Trophoblast cell (in vitro differentiated cells and primary cell): ENCODE measurements at regions not wholly inside any gene's neighbourhood (a gene's known extent, or its start where the extent isn't known, plus 50 kb on each side); places are given as distances from the start of the nearest gene placed in this dataset.

Source experiments
- DNase-seq, 2 donors: peaks; one replicate each; pipeline ENCODE4 v3.0.0-alpha.2; 2016
- H2AFZ ChIP-seq: 2 replicates; pipeline ENCODE4 v1.6.1; 2013; ENCODE audit warnings: low read length, moderate library complexity, mild to moderate bottlenecking; ENCODE audit not compliant: insufficient read depth, poor library complexity
- H2AK5ac ChIP-seq: 2 replicates; pipeline ENCODE4 v1.6.1; 2013; ENCODE audit warnings: mild to moderate bottlenecking, low read length
- H2BK120ac ChIP-seq: 2 replicates; pipeline ENCODE4 v1.6.1; 2013; ENCODE audit warnings: low read length, mild to moderate bottlenecking, moderate library complexity; ENCODE audit not compliant: insufficient read depth, poor library complexity
- H2BK12ac ChIP-seq: 2 replicates; pipeline ENCODE4 v1.6.1; 2013; ENCODE audit warnings: mild to moderate bottlenecking, low read length, moderate library complexity
- H2BK5ac ChIP-seq: 2 replicates; pipeline ENCODE4 v1.6.1; 2013; ENCODE audit warnings: low read length, low read depth, moderate library complexity, mild to moderate bottlenecking; ENCODE audit not compliant: poor library complexity
- H3K14ac ChIP-seq: 2 replicates; pipeline ENCODE4 v1.6.1; 2013; ENCODE audit warnings: mild to moderate bottlenecking, low read length
- H3K18ac ChIP-seq: 2 replicates; pipeline ENCODE4 v1.6.1; 2013; ENCODE audit warnings: mild to moderate bottlenecking, low read length
- H3K23ac ChIP-seq: 2 replicates; pipeline ENCODE4 v1.6.1; 2013; ENCODE audit warnings: low read length
- H3K27ac ChIP-seq: 2 replicates; pipeline ENCODE4 v1.5.1; 2013; ENCODE audit warnings: low read depth, mild to moderate bottlenecking, inconsistent platforms, low read length, moderate library complexity
- H3K27me3 ChIP-seq: 2 replicates; pipeline ENCODE4 v1.6.1; 2013; ENCODE audit warnings: inconsistent platforms, mild to moderate bottlenecking, low read length, moderate library complexity; ENCODE audit not compliant: insufficient read depth
- H3K36me3 ChIP-seq, 2 experiments: 1 replicate in 1 of 2; 2 replicates in 1 of 2; pipeline ENCODE4 v1.6.1; 2013; ENCODE audit warnings: low read length in 2 of 2, mild to moderate bottlenecking in 2 of 2, moderate library complexity in 1 of 2; ENCODE audit not compliant: insufficient read depth in 2 of 2, control insufficient read depth in 1 of 2
- H3K4ac ChIP-seq: 2 replicates; pipeline ENCODE4 v1.6.1; 2013; ENCODE audit warnings: low read depth, mild to moderate bottlenecking, low read length, moderate library complexity
- H3K4me1 ChIP-seq, 2 experiments: 1 replicate in 1 of 2; 2 replicates in 1 of 2; pipeline ENCODE4 v1.6.1; 2013; ENCODE audit warnings: low read length in 2 of 2, mild to moderate bottlenecking in 2 of 2, moderate library complexity in 1 of 2; ENCODE audit not compliant: insufficient read depth in 2 of 2, control insufficient read depth in 1 of 2
- H3K4me2 ChIP-seq: 2 replicates; pipeline ENCODE4 v1.6.1; 2013; ENCODE audit warnings: inconsistent platforms, mild to moderate bottlenecking, low read length, moderate library complexity
- H3K4me3 ChIP-seq: 2 replicates; pipeline ENCODE4 v1.5.1; 2013; ENCODE audit warnings: mild to moderate bottlenecking, low read depth, low read length, inconsistent platforms
- H3K79me1 ChIP-seq: one replicate; pipeline ENCODE4 v1.6.1; 2013; ENCODE audit warnings: low read length
- H3K79me2 ChIP-seq: 2 replicates; pipeline ENCODE4 v1.6.1; 2013; ENCODE audit warnings: low read length, mild to moderate bottlenecking; ENCODE audit not compliant: control insufficient read depth, insufficient read depth, poor library complexity
- H3K9ac ChIP-seq: 2 replicates; pipeline ENCODE4 v1.6.1; 2013; ENCODE audit warnings: mild to moderate bottlenecking, low read length
- H3K9me3 ChIP-seq: 2 replicates; pipeline ENCODE4 v1.6.1; 2013; ENCODE audit warnings: low read depth, mild to moderate bottlenecking, control low read depth, inconsistent platforms, low read length; ENCODE audit not compliant: insufficient read depth
- H4K12ac ChIP-seq: 2 replicates; pipeline ENCODE4 v1.6.1; 2013; ENCODE audit warnings: low read depth, mild to moderate bottlenecking, low read length, moderate library complexity
- H4K8ac ChIP-seq: 2 replicates; pipeline ENCODE4 v1.6.1; 2013; ENCODE audit warnings: low read depth, mild to moderate bottlenecking, low read length, moderate library complexity
- H4K91ac ChIP-seq: one replicate; pipeline ENCODE4 v1.6.1; 2013; ENCODE audit warnings: low read depth, mild to moderate bottlenecking, low read length, moderate library complexity
- WGBS: extraction: QIAGEN DNeasy Blood & Tissue Kit; methylation state at CpG from one replicate; pipeline ENCODE4 v1.1.7; 2013; ENCODE audit warnings: missing lambda C conversion rate; ENCODE audit not compliant: insufficient read length, insufficient coverage; ENCODE audit errors: extremely low coverage; 5-methylcytosine and 5-hydroxymethylcytosine counted together

- no peaks in the 10 kb centered on the region for H3K36me3 ChIP-seq
- H3K14ac ChIP-seq, result no peak overlapping the region
- H3K27me3 ChIP-seq, result no peaks in the 10 kb centered on the region
- H3K4me1 ChIP-seq, result peaks cover 19 to 20% of the 10 kb centered on the region in 2 experiments
- H3K9ac ChIP-seq, result no peak overlapping the region
- H4K12ac ChIP-seq, result no peak overlapping the region
- no peak overlapping the region for H2BK5ac ChIP-seq
- H3K79me2 ChIP-seq, result no peaks in the 10 kb centered on the region
- no CpG with 5 or more reads among the region's 15 CpGs for WGBS
- no peak overlapping the region for H3K4me3 ChIP-seq
- no peak overlapping the region for H4K8ac ChIP-seq
- H3K23ac ChIP-seq, result no peak overlapping the region
- H3K4ac ChIP-seq, result no peak overlapping the region
- peak overlapping the region; percentile 15 for H2BK12ac ChIP-seq
- no peak overlapping the region for H3K27ac ChIP-seq
- H2AK5ac ChIP-seq, result no peak overlapping the region
- H3K18ac ChIP-seq, result no peak overlapping the region
- no peaks in the 10 kb centered on the region for H3K79me1 ChIP-seq
- H2AFZ ChIP-seq, result no peak overlapping the region
- no peak overlapping the region for H3K4me2 ChIP-seq
- peak overlapping the region; percentile 30 for H4K91ac ChIP-seq
- H3K9me3 ChIP-seq, result no peaks in the 10 kb centered on the region
- no peak overlapping the region for H2BK120ac ChIP-seq
- peak in 1 of 2 donors; percentile 15 for DNase-seq
These were observed 82.6 kb upstream of the TLE3 start for GRCh38 chr15:70180186-70180875.

- H3K14ac ChIP-seq, result no peak overlapping the region
- H3K4me1 ChIP-seq, result peaks cover 13 to 16% of the 10 kb centered on the region in 2 experiments
- no peak overlapping the region for H4K91ac ChIP-seq
- H3K23ac ChIP-seq, result no peak overlapping the region
- no CpG with 5 or more reads among the region's 1 CpG for WGBS
- no peak overlapping the region for H3K18ac ChIP-seq
- H2AK5ac ChIP-seq, result no peak overlapping the region
- no peak overlapping the region for H2BK5ac ChIP-seq
- no peak overlapping the region for H2BK120ac ChIP-seq
- no peak overlapping the region for H2AFZ ChIP-seq
- H3K27me3 ChIP-seq, result no peaks in the 10 kb centered on the region
- H3K27ac ChIP-seq, result no peak overlapping the region
- no peak overlapping the region for H3K4me3 ChIP-seq
- no peaks in the 10 kb centered on the region for H3K79me1 ChIP-seq
- H3K36me3 ChIP-seq, result no peaks in the 10 kb centered on the region
- H4K12ac ChIP-seq, result no peak overlapping the region
- no peaks in the 10 kb centered on the region for H3K9me3 ChIP-seq
- H3K4ac ChIP-seq, result no peak overlapping the region
- H3K4me2 ChIP-seq, result no peak overlapping the region
- no peak overlapping the region for H4K8ac ChIP-seq
- H3K79me2 ChIP-seq, result no peaks in the 10 kb centered on the region
- H2BK12ac ChIP-seq, result no peak overlapping the region
- no peak overlapping the region for H3K9ac ChIP-seq
- no peak for DNase-seq
These were observed 81.7 kb upstream of the TLE3 start for GRCh38 chr15:70179309-70179892.

- H3K23ac ChIP-seq, result no peak overlapping the region
- no peak overlapping the region for H3K18ac ChIP-seq
- H3K27me3 ChIP-seq, result no peaks in the 10 kb centered on the region
- no peak overlapping the region for H3K4me2 ChIP-seq
- peaks cover 13 to 16% of the 10 kb centered on the region in 2 experiments for H3K4me1 ChIP-seq
- H2AK5ac ChIP-seq, result no peak overlapping the region
- no peak for DNase-seq
- no peaks in the 10 kb centered on the region for H3K79me2 ChIP-seq
- H4K12ac ChIP-seq, result no peak overlapping the region
- no peak overlapping the region for H2BK120ac ChIP-seq
- H3K36me3 ChIP-seq, result no peaks in the 10 kb centered on the region
- no peak overlapping the region for H3K4ac ChIP-seq
- H3K9ac ChIP-seq, result no peak overlapping the region
- H2BK12ac ChIP-seq, result no peak overlapping the region
- H3K9me3 ChIP-seq, result no peaks in the 10 kb centered on the region
- no peaks in the 10 kb centered on the region for H3K79me1 ChIP-seq
- H4K8ac ChIP-seq, result no peak overlapping the region
- H3K4me3 ChIP-seq, result no peak overlapping the region
- no peak overlapping the region for H3K14ac ChIP-seq
- no peak overlapping the region for H2BK5ac ChIP-seq
- WGBS, result no CpG with 5 or more reads among the region's 3 CpGs
- H2AFZ ChIP-seq, result no peak overlapping the region
- H4K91ac ChIP-seq, result no peak overlapping the region
- no peak overlapping the region for H3K27ac ChIP-seq
These were observed 80.8 kb upstream of the TLE3 start for GRCh38 chr15:70178335-70179084.

- Histone ChIP-seq H2AFZ (no peak overlapping the region), H3K9ac (no peak overlapping the region), H3K27me3 (no peaks in the 10 kb centered on the region), H2BK12ac (no peak overlapping the region), H2BK120ac (no peak overlapping the region), H2AK5ac (no peak overlapping the region), H3K27ac (no peak overlapping the region), H3K79me2 (no peaks in the 10 kb centered on the region), H3K23ac (no peak overlapping the region), H4K91ac (peak overlapping the region; percentile 8), H3K4ac (no peak overlapping the region), H3K36me3 (no peaks in the 10 kb centered on the region), H3K14ac (no peak overlapping the region), H4K12ac (no peak overlapping the region), H3K18ac (no peak overlapping the region), H3K9me3 (no peaks in the 10 kb centered on the region), H3K79me1 (peaks cover 9% of the 10 kb centered on the region), H3K4me1 (peaks cover 17 to 21% of the 10 kb centered on the region in 2 experiments), H3K4me3 (no peak overlapping the region), H2BK5ac (no peak overlapping the region), H3K4me2 (no peak overlapping the region), H4K8ac (no peak overlapping the region)
- DNase-seq, result peak in 1 of 2 donors; percentile 63
- no CpG with 5 or more reads among the region's 4 CpGs for WGBS
These were observed 75.0 kb upstream of the TLE3 start for GRCh38 chr15:70172566-70173225.
